Ishikawa (cell line): ENCODE measurements at regions not wholly inside any gene's neighbourhood (a gene's known extent, or its start where the extent isn't known, plus 50 kb on each side); places are given as distances from the start of the nearest gene placed in this dataset.

ENCODE experiments used
- CEBPB ChIP-seq: IDR thresholded peaks from 2 replicates; pipeline ENCODE4 v1.6.1; 2012
- CREB1 ChIP-seq: IDR thresholded peaks from 2 replicates; pipeline ENCODE4 v1.6.1; 2012; ENCODE audit warnings: low read depth
- EGR1 ChIP-seq: IDR thresholded peaks from 2 replicates; pipeline ENCODE4 v1.6.1; 2012
- EP300 ChIP-seq: IDR thresholded peaks from 2 replicates; pipeline ENCODE4 v1.6.1; 2012; ENCODE audit warnings: borderline replicate concordance
- FOXM1 ChIP-seq: IDR thresholded peaks from 2 replicates; pipeline ENCODE4 v1.6.1; 2012; ENCODE audit warnings: low read depth, borderline replicate concordance
- MAX ChIP-seq: IDR thresholded peaks from 2 replicates; pipeline ENCODE4 v1.6.1; 2012
- NFIC ChIP-seq: IDR thresholded peaks from 2 replicates; pipeline ENCODE4 v1.6.1; 2012
- RAD21 ChIP-seq: IDR thresholded peaks from 2 replicates; pipeline ENCODE4 v1.6.1; 2012; ENCODE audit warnings: low read depth
- REST ChIP-seq: IDR thresholded peaks from 2 replicates; pipeline ENCODE4 v1.6.1; 2012; ENCODE audit warnings: low read depth, mild to moderate bottlenecking
- TAF1 ChIP-seq: IDR thresholded peaks from 2 replicates; pipeline ENCODE4 v1.6.1; 2012; ENCODE audit warnings: low read depth, mild to moderate bottlenecking
- TCF12 ChIP-seq: IDR thresholded peaks from 2 replicates; pipeline ENCODE4 v1.6.1; 2012; ENCODE audit warnings: low read depth
- TEAD4 ChIP-seq: IDR thresholded peaks from 2 replicates; pipeline ENCODE4 v1.6.1; 2012
- USF1 ChIP-seq: IDR thresholded peaks from 2 replicates; pipeline ENCODE4 v1.6.1; 2012
- YY1 ChIP-seq: IDR thresholded peaks from 2 replicates; pipeline ENCODE4 v1.6.1; 2012; ENCODE audit warnings: low read depth

- TF ChIP-seq RAD21 (no peak), EGR1 (no peak), EP300 (no peak), MAX (no peak), TAF1 (no peak), REST (no peak), CEBPB (no peak), TCF12 (no peak), TEAD4 (no peak), YY1 (no peak), CREB1 (no peak), FOXM1 (no peak), USF1 (no peak), NFIC (no peak)
These were observed 198.5 kb upstream of the GADL1 start for GRCh38 chr3:31092748-31093589.
